ENCODE measurements at regions not wholly inside any gene's neighbourhood (a gene's known extent, or its start where the extent isn't known, plus 50 kb on each side); places are given as distances from the start of the nearest gene placed in this dataset.
"Not testable (repeated sequence)": the region's sequence is repeated elsewhere in the genome, so short reads cannot be mapped to it uniquely, and the experiment has no call there.

DNA sequence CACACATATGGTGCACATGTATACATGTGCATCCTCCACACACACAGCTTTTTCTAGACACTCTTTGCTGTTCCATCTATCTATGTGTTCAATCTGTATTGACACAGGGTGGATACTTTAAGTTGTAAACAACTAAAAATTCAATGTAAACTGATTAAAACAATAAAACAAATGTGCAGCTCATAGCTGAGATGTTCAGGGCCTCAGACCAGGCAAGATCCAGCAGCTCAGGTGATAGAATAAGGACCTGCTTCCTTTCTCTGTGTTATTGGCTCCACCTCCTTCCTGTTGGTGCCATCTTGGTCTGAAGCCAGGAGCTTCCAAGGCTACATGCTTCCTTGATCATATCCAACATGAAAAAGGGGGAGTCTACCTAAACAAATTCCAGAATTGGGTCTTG, 158.1 kb upstream of the RFLNA start:
- H3K4me3 ChIP-seq (ENCODE audit: low read depth, low read length): no peak overlapping the region
- in situ Hi-C loops (cut with HindIII; ENCODE audit: low sequenced_read_pairs): no loop called here
- no peak for DNase-seq (ENCODE audit: low read depth, low spot score)
- TF ChIP-seq, protein P1, sequence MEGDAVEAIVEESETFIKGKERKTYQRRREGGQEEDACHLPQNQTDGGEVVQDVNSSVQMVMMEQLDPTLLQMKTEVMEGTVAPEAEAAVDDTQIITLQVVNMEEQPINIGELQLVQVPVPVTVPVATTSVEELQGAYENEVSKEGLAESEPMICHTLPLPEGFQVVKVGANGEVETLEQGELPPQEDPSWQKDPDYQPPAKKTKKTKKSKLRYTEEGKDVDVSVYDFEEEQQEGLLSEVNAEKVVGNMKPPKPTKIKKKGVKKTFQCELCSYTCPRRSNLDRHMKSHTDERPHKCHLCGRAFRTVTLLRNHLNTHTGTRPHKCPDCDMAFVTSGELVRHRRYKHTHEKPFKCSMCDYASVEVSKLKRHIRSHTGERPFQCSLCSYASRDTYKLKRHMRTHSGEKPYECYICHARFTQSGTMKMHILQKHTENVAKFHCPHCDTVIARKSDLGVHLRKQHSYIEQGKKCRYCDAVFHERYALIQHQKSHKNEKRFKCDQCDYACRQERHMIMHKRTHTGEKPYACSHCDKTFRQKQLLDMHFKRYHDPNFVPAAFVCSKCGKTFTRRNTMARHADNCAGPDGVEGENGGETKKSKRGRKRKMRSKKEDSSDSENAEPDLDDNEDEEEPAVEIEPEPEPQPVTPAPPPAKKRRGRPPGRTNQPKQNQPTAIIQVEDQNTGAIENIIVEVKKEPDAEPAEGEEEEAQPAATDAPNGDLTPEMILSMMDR (IDR thresholded peaks at IDR 0.05; ENCODE audit: low read depth, low read length): no peak

DNA sequence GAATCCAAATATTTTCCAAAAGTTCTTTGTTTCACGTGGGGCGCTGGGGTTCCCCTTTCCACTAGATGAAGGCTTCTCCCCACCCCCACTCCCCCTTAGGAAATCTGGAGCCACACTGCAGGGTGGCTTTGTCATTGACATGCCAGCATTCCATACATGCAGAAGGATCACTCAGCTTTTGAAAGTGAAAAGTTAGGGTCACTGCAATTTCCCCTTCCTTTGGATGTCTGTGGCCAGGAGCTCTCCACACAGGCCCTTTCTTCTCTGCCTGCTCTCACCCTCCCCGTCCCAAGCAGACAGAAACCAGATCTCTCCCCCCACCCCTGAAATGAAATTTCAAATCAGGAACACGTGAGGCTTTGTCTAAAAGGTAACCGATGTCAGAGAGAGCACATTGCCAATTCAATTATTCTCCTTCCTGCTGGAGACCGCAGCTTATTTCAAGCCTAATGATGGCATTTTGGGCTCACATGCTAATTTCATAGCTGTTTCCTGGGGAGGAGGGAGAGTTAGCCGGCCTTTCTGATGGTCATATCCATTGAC, 153.9 kb upstream of the RFLNA start:
- no peak overlapping the region for H3K4me3 ChIP-seq (ENCODE audit: low read depth, low read length)
- TF ChIP-seq, protein P1 (IDR thresholded peaks at IDR 0.05; ENCODE audit: low read depth, low read length): no peak
- DNase-seq (ENCODE audit: low read depth, low spot score): no peak
- in situ Hi-C loops (cut with HindIII; ENCODE audit: low sequenced_read_pairs): no loop called here

DNA sequence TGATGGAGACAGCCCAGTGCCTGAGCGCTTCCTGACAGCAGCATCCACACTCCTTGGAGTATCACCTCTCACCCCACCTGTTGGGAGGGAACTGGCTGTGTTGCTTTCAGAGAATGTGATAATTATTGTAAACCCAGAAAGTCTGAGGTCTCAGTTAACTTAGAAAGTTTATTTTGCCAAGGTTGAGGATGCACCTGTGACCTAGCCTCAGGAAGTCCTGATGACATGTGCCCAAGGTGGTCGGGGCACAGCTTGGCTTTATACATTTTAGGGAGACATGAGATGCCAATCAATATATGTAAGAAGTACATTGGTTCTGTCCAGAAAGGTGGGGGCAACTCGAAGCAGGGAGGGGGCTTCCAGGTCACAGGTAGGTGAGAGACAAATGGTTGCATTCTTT, 153.3 kb upstream of the RFLNA start:
- DNase-seq (ENCODE audit: low read depth, low spot score); H3K4me3 ChIP-seq (ENCODE audit: low read depth, low read length); in situ Hi-C loops (cut with HindIII; ENCODE audit: low sequenced_read_pairs): not testable (repeated sequence)

DNA sequence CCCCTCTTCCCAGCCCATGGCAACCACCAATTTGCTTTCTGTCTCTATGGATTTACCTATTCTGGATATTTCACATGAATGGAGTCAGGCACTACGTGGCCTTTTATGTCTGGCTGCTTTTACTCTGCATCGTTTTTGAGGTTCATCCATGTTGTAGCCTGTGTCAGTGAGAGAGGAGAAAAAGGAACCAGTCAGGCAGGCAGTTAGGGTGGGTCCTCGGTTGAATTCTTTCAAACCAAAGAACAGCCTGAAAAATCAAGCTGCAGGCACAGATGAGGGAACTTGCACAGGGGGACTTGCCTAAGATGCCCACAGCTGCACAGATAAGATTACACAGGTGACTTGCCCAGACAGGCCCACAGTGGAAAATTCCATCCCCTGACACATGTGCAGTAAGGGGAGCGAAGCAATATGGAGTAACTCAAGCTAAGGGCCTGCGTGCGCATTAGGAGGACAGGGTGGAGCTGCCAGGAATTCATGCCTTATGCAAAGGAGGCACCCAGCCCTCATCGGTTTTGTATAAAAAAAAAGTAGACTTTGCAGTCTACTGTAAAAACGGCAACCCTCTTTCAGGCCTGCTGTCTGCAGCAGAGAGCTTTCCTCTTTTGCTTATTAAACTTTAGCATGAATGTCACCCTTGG, 152.4 kb upstream of the RFLNA start:
- no peak overlapping the region for H3K4me3 ChIP-seq (ENCODE audit: low read depth, low read length)
- TF ChIP-seq, protein P1 (IDR thresholded peaks at IDR 0.05; ENCODE audit: low read depth, low read length): no peak
- DNase-seq (ENCODE audit: low read depth, low spot score): no peak
- in situ Hi-C loops (cut with HindIII; ENCODE audit: low sequenced_read_pairs): no loop called here

DNA sequence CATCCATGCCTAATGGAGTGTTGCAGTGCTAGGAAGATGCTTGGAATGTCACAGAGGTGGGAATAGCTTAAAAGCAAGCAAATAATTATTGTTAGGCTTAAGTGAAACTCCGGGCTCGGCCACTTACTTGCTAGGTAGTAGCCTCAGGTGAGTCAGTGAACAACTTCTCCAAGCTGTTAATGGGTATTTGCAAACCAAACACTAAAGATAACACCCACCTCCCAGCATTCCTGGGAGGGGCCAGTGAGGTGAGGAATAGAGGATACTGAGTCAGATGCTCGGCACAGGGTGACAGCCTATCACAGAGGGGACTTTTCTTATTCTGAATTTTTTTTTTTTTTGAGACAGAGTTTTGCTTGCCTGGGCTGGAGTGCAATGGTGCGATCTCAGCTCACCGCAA, 151.2 kb upstream of the RFLNA start:
- in situ Hi-C loops (cut with HindIII; ENCODE audit: low sequenced_read_pairs): no loop called here
- TF ChIP-seq, protein P1 (IDR thresholded peaks at IDR 0.05; ENCODE audit: low read depth, low read length): no peak
- DNase-seq (ENCODE audit: low read depth, low spot score): no peak
- no peak overlapping the region for H3K4me3 ChIP-seq (ENCODE audit: low read depth, low read length)

DNA sequence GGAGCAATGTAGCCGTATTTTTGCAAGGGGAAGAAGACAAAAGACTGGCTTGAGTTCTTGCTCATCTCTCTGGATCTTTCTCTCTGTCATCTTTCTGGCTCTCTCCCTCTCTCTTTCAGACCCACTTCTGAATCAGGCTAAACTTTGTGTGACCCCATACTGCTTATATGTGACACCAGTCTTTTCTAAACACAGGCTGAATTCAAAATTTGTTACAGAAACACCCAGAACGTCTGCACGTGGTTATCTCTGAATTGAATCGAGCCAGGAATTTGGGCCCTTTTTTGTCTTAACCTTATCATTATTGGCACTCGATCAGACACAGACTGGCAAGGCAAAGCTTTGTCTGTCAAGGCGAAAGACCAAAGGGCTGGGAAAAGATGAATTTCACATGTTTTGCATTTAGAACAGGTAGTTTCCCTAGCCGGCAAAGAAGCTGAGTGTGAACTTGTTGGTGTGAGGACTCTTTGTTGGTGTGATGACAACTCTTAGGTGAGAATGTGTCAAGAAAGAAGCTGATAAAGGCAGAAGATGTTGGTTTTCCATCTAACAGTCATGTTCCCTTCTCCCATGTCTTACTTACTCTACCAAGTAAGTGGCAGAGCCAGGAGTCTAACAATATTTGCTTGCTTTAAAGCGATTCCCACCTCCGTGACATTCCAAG, 150.2 kb upstream of the RFLNA start:
- in situ Hi-C loops (cut with HindIII; ENCODE audit: low sequenced_read_pairs): no loop called here
- no peak for DNase-seq (ENCODE audit: low read depth, low spot score)
- H3K4me3 ChIP-seq (ENCODE audit: low read depth, low read length): no peak overlapping the region
- TF ChIP-seq, protein P1 (IDR thresholded peaks at IDR 0.05; ENCODE audit: low read depth, low read length): no peak

DNA sequence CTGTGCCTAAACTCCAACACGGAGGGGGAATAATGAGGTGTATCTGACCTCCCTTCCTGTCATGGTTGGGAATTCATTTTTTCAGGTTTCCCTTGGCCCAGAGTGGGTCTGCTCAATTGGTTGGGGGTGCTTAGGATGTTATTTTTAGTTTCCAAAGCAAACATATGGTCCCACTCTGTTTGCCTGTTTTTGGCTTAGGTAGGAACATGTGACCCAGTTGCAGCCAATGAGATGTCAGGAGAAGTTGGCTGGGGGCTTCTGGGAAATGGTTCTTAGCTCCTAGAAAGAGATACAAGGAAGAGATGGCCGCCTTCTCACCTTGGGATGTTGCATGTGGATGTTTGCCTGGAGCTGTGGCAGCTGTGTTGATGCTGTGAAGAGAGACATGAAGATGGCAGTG, 147.9 kb upstream of the RFLNA start:
- in situ Hi-C loops (cut with HindIII; ENCODE audit: low sequenced_read_pairs): no loop called here
- no peak for DNase-seq (ENCODE audit: low read depth, low spot score)
- TF ChIP-seq, protein P1 (IDR thresholded peaks at IDR 0.05; ENCODE audit: low read depth, low read length): no peak

More for the DNA sequence above, 147.9 kb upstream of the RFLNA start:
- H3K4me3 ChIP-seq (ENCODE audit: low read depth, low read length): no peak overlapping the region
